GM18508 (cell line): ENCODE measurements at regions not wholly inside any gene's neighbourhood (a gene's known extent, or its start where the extent isn't known, plus 50 kb on each side); places are given as distances from the start of the nearest gene placed in this dataset.

Source experiments
- ATAC-seq: cut with Tn5 transposase; IDR thresholded peaks from one replicate; pipeline ENCODE4 v1.9.1; 2021; ENCODE audit warnings: moderate number of reproducible peaks; ENCODE audit not compliant: insufficient read depth, unreplicated experiment

GRCh38 chr1:112790920-112791722, 76.0 kb upstream of the PPM1J start:
- no peak for ATAC-seq

- ATAC-seq: no peak
Measured at GRCh38 chr1:112788561-112788960, 73.4 kb upstream of the PPM1J start.

GRCh38 chr1:112788054-112788453, 72.9 kb upstream of the PPM1J start:
- no peak for ATAC-seq

GRCh38 chr1:112783059-112783458, 67.9 kb upstream of the PPM1J start:
- no peak for ATAC-seq

GRCh38 chr1:112779665-112780526, 64.8 kb upstream of the PPM1J start:
- no peak for ATAC-seq

GRCh38 chr1:112778137-112778536, 63.0 kb upstream of the PPM1J start:
- no peak for ATAC-seq

- ATAC-seq: no peak
Measured at GRCh38 chr1:112776688-112777087, 61.6 kb upstream of the PPM1J start.

GRCh38 chr1:112772781-112773180, 57.6 kb upstream of the PPM1J start:
- ATAC-seq: no peak

GRCh38 chr1:112770724-112771123, 55.6 kb upstream of the PPM1J start:
- ATAC-seq: no peak

GRCh38 chr1:112769611-112770010, 54.5 kb upstream of the PPM1J start:
- ATAC-seq: no peak

- no peak for ATAC-seq
Measured at GRCh38 chr1:112767646-112768045, 52.5 kb upstream of the PPM1J start.
